Dendritic cell treated with granulocyte-macrophage colony-stimulating factor and Interleukin-4, amounts not matched to agents 40 ng/mL and 50 ng/mL, for 4 days (primary cell): ENCODE measurements at regions not wholly inside any gene's neighbourhood (a gene's known extent, or its start where the extent isn't known, plus 50 kb on each side); places are given as distances from the start of the nearest gene placed in this dataset.

ENCODE experiments used
- H3K27ac Mint-ChIP-seq: one replicate; pipeline ENCODE4 v1.8.0; 2022; ENCODE audit warnings: mild to moderate bottlenecking, mixed read lengths
- H3K27me3 Mint-ChIP-seq: one replicate; pipeline ENCODE4 v1.8.0; 2022; ENCODE audit warnings: mild to moderate bottlenecking, mixed read lengths
- H3K36me3 Mint-ChIP-seq: one replicate; pipeline ENCODE4 v1.8.0; 2022; ENCODE audit warnings: low read depth, mixed read lengths
- H3K4me1 Mint-ChIP-seq: one replicate; pipeline ENCODE4 v1.8.0; 2022; ENCODE audit warnings: low read depth, mixed read lengths
- H3K4me3 Mint-ChIP-seq: one replicate; pipeline ENCODE4 v1.8.0; 2022; ENCODE audit warnings: mild to moderate bottlenecking, moderate library complexity, mixed read lengths
- H3K9me3 Mint-ChIP-seq: one replicate; pipeline ENCODE4 v1.8.0; 2022; ENCODE audit warnings: mixed read lengths
- intact Hi-C: fragments of 100-400 bp; cut with micrococcal nuclease; formaldehyde crosslinking; loops from one replicate; pipeline ENCODE4 v1.15.0; 2022

DNA sequence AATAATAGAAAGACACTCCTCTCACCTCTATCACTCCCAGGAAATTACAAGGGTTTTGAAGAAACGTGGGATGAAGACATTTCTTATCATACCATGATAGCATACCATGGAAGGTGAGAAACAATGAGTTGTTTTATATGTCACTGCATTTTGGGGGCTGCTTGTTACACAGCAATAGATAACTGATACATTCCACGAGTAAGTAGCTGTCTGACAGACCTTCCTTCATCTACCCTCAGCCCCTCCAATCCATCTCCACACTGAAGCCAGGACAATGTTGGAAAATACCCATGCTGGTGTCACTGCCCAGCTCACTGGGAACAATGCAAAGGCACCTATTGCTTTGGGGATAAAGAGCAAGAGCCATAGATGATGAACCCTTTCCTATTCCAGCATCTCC is 68.9 kb upstream of the USP29 start:
- H3K9me3 Mint-ChIP-seq, result peaks cover 83% of the 10 kb centered on the region
- H3K36me3 Mint-ChIP-seq, result no peaks in the 10 kb centered on the region
- no peaks in the 10 kb centered on the region for H3K27me3 Mint-ChIP-seq
- H3K4me1 Mint-ChIP-seq, result no peaks in the 10 kb centered on the region
- H3K4me3 Mint-ChIP-seq, result no peak overlapping the region
- intact Hi-C loops, result no loop called here
- H3K27ac Mint-ChIP-seq, result no peak overlapping the region

DNA sequence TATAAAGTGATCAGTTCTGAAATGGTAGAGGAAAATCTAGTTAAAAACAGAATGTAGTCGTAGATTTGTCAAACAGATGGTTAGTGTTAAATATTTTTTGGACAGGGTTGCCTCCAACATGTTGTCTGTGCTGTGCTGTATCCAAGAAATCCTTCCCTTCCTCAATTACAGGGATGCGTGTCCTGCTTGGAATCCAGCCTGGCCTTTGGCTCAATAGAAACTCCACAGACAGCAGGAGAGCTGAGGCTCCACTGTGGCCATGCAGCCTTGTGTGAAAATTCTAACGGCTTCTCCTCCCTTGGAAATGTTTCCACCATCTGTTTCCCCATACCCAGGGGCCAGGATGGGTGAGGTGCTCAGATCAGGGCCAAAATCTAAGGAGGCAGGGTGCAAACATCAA is 67.7 kb upstream of the USP29 start:
- Mint-ChIP-seq H3K9me3 (peaks cover 83% of the 10 kb centered on the region), H3K36me3 (no peaks in the 10 kb centered on the region), H3K4me3 (no peak overlapping the region), H3K27ac (no peak overlapping the region), H3K27me3 (no peaks in the 10 kb centered on the region), H3K4me1 (no peaks in the 10 kb centered on the region)
- intact Hi-C loops, result no loop called here

DNA sequence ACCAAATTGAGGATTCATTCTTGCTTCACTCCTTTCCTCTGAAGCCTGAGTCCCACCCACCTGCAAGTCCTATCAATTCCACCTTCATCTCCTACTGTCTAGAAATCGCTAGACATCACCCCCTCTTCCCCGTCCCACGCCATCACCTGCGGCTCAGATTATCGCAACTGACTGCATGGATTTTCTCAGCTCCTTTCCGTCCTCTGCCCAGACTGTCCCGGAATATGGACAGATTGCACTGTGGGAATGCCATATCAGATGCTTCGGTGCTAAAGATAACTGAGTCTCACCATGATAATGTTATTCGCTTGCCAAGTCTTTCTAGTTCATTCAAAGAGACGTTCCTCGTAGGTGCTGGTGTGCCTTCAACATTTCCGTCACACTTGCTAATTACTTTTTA is 66.4 kb upstream of the USP29 start:
- Mint-ChIP-seq H3K27ac (no peak overlapping the region), H3K4me3 (no peak overlapping the region), H3K4me1 (no peaks in the 10 kb centered on the region), H3K36me3 (no peaks in the 10 kb centered on the region), H3K9me3 (peaks cover 81% of the 10 kb centered on the region), H3K27me3 (no peaks in the 10 kb centered on the region)
- intact Hi-C loops, result no loop called here

DNA sequence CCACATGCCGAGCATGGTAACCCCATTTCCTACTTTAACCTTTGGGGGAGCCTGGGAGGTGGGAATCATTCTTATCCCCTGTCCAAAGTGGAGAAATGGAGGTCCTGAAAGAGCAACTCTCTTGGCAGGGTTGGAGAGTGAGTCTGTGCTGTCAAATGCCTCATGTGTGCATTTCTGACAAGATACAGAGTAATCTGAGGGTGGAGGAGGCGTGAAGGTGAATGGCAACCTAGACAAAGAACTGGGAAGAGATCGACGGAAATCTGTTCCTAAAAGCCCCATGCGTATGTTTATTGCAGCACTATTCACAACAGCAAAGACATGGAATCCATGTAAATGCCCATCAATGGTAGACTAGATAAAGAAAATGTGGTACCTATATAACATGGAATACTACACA is 63.8 kb upstream of the USP29 start:
- no peak overlapping the region for H3K27ac Mint-ChIP-seq
- H3K36me3 Mint-ChIP-seq, result no peaks in the 10 kb centered on the region
- no peak overlapping the region for H3K4me3 Mint-ChIP-seq
- no peaks in the 10 kb centered on the region for H3K27me3 Mint-ChIP-seq
- no peaks in the 10 kb centered on the region for H3K4me1 Mint-ChIP-seq
- peaks cover 83% of the 10 kb centered on the region for H3K9me3 Mint-ChIP-seq
- intact Hi-C loops, result no loop called here

DNA sequence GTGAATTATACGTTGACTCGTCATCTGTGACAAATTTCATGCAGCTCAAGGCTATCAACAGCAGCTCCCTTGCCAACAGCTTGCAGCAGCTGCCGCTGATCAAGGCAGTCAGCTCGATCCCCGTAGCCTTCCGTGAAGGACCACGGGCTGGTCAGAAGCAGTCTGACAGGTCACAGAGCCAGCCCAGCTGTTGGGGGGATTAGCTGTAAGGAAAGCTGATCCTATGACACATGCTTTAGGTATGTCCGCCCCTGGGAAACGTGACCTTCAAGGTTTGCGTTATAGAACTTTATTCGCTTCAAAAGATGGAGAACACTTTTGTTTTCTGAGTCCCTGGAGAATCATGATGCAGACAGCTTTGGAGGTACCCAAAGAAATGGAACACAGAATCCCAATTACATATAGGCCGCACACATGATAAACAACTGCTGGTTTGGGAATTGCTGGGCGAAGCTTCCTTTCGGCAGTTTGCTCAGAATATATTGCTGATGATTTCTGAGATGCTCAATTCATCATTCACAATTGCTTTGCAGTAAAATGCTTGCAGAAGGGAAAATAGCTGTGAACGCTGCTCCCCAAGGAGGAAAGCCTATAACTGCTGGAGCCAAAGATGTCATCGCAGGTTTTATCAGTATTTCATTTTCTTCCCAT is 62.6 kb upstream of the USP29 start:
- H3K36me3 Mint-ChIP-seq, result no peaks in the 10 kb centered on the region
- H3K4me3 Mint-ChIP-seq, result no peak overlapping the region
- H3K9me3 Mint-ChIP-seq, result peaks cover 83% of the 10 kb centered on the region
- no peaks in the 10 kb centered on the region for H3K4me1 Mint-ChIP-seq
- no peak overlapping the region for H3K27ac Mint-ChIP-seq
- intact Hi-C loops, result no loop called here
- no peaks in the 10 kb centered on the region for H3K27me3 Mint-ChIP-seq

DNA sequence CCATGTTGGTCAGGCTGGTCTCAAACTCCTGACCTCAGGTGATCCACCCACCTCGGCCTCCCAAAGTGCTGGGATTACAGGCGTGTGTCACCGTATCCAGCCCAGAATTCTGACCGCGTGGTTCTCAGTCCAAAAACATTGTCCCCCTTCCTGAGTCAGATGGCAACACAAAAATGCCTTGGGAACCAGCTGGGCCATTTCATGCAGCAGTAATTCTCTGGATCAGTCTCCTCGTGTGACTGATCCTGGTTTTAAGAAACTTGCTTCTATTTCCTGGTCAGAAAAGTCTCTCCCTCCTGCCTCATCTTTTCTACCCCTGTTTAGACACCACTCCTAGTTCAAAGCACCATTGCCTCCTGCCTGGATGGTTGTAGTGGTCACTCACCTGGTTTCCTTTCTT is 60.9 kb upstream of the USP29 start:
- Mint-ChIP-seq H3K4me1 (no peaks in the 10 kb centered on the region), H3K9me3 (peaks cover 87% of the 10 kb centered on the region), H3K4me3 (no peak overlapping the region), H3K27me3 (no peaks in the 10 kb centered on the region), H3K27ac (no peak overlapping the region), H3K36me3 (no peaks in the 10 kb centered on the region)
- intact Hi-C loops, result no loop called here

DNA sequence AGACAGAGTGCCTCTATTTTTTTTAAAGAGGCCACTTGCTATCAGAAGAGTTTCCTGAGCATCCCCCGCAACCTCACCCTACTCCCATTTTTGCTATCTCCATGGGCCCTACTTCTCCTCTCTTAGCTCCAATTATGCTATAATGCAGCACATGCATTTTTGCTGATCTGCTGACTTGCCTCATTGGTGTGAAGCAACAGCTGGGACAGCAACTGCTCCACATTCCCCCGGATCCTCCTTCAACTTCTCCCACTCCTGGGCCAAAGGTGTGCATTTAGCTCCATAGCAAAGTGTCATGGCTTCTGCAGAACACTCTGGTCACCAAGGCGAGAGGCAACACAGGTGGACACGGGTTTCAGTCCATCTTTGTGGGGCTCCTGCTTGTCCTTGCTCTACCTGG is 56.7 kb upstream of the USP29 start:
- H3K4me3 Mint-ChIP-seq, result no peak overlapping the region
- peaks cover 80% of the 10 kb centered on the region for H3K9me3 Mint-ChIP-seq
- no peaks in the 10 kb centered on the region for H3K36me3 Mint-ChIP-seq
- H3K27me3 Mint-ChIP-seq, result no peaks in the 10 kb centered on the region
- intact Hi-C loops, result no loop called here
- no peak overlapping the region for H3K27ac Mint-ChIP-seq
- no peaks in the 10 kb centered on the region for H3K4me1 Mint-ChIP-seq

DNA sequence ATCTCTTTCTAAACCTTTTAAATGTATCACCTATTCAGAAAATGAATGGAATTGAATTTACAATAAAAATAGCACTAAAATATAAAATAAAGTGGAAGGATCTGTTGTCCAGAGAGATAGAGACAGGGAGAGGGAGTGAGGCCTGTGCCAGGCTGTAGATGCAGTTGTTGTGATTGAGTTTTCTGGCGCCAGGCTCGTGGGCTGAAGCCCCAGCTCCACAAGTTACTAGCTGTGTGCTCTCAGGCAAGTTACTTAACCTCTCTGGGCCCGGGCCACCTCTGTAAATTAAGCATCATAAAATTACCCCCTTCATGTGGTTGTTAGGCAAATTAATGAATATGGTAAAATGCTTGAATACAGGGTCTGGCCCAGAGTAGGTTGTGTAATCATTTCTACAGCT is 52.3 kb upstream of the USP29 start:
- Mint-ChIP-seq H3K4me3 (no peak overlapping the region), H3K27ac (no peak overlapping the region), H3K27me3 (no peaks in the 10 kb centered on the region), H3K9me3 (peaks cover 86% of the 10 kb centered on the region), H3K4me1 (no peaks in the 10 kb centered on the region), H3K36me3 (no peaks in the 10 kb centered on the region)
- intact Hi-C loops, result no loop called here

DNA sequence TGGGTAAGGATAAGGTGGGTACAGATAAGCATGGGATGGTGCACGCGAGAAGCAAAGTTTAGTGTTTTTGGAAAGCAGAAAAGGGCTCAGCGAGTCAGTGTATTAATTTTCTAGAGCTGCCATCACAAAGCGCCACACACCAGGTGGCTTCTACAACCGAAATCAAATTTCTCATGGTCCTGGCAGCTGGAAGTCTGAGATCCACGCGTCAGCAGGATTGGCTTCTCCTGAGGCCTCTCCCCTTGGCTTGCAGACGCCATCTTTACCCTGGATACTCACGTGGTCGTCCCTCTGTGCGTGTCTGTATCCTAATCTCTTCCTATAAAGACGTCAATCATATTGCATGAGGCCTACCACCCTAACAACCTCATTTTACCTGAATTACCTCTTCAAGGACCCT is 51.5 kb upstream of the USP29 start:
- H3K36me3 Mint-ChIP-seq, result no peaks in the 10 kb centered on the region
- intact Hi-C loops, result no loop called here
- no peak overlapping the region for H3K4me3 Mint-ChIP-seq
- H3K27me3 Mint-ChIP-seq, result no peaks in the 10 kb centered on the region
- peaks cover 85% of the 10 kb centered on the region for H3K9me3 Mint-ChIP-seq
- H3K4me1 Mint-ChIP-seq, result no peaks in the 10 kb centered on the region
- no peak overlapping the region for H3K27ac Mint-ChIP-seq

DNA sequence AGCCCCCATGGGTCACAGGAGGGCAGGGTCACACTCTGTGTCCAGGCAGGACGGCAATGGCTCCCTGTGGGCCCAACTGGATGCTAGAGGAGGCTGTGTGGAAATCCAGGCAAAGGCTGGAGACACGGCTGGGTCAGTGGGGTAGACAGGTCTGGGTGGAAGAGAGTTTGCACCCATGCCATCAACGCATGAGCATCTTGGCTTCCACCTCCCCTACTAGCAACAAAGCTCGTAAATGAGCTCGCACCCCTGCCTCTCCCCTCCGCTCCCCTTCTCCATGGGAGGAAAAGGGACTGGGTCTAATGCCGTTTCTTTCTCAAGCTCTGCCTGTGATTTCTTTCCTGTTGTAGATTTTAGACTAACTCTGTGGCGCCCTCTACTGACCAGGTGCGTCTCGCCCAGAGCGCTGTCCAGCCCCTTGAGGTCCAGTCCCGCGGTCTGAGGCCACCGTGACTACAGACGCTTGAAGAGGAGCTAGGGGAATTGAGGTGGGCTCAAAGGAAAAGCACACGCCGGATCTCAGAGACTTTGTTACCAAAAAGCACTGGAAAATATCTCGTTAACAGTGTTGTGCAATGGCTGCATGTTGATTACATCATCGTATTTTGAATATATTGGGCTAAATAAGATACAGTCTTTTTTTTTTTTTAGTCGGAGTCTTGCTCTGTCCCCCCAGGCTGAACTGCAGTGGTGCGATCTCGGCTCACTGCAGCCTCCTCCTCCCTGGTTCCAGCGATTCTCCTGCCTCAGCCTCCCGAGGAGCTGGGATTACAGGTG is 50.7 kb upstream of the USP29 start:
- H3K36me3 Mint-ChIP-seq, result no peaks in the 10 kb centered on the region
- H3K4me1 Mint-ChIP-seq, result no peaks in the 10 kb centered on the region
- intact Hi-C loops, result no loop called here
- H3K27ac Mint-ChIP-seq, result no peak overlapping the region
- peaks cover 85% of the 10 kb centered on the region for H3K9me3 Mint-ChIP-seq
- H3K4me3 Mint-ChIP-seq, result no peak overlapping the region
- no peaks in the 10 kb centered on the region for H3K27me3 Mint-ChIP-seq
